OCI-M2 (cell line): ENCODE measurements at regions not wholly inside any gene's neighbourhood (a gene's known extent, or its start where the extent isn't known, plus 50 kb on each side); places are given as distances from the start of the nearest gene placed in this dataset.

Source experiments
- DNase-seq: peaks from one replicate; lab custom pipeline; 2025; ENCODE audit not compliant: unreplicated experiment; lab: John Stamatoyannopoulos, UW

- DNase-seq: no peak
Measured at GRCh38 chr9:135336722-135337527, 142.7 kb upstream of the PPP1R26 start.

GRCh38 chr9:135338546-135338945, 141.0 kb upstream of the PPP1R26 start:
- no peak for DNase-seq

GRCh38 chr9:135339378-135339973, 140.1 kb upstream of the PPP1R26 start:
- DNase-seq: no peak

GRCh38 chr9:135340143-135340655, 139.4 kb upstream of the PPP1R26 start:
- no peak for DNase-seq

GRCh38 chr9:135340726-135341475, 138.7 kb upstream of the PPP1R26 start:
- no peak for DNase-seq

- DNase-seq: no peak
Measured at GRCh38 chr9:135341612-135342169, 137.9 kb upstream of the PPP1R26 start.

- DNase-seq: no peak
Measured at GRCh38 chr9:135342206-135343130, 137.1 kb upstream of the PPP1R26 start.

GRCh38 chr9:135343136-135343535, 136.4 kb upstream of the PPP1R26 start:
- DNase-seq: no peak

- no peak for DNase-seq
Measured at GRCh38 chr9:135343837-135344522, 135.6 kb upstream of the PPP1R26 start.

GRCh38 chr9:135344523-135344901, 135.1 kb upstream of the PPP1R26 start:
- no peak for DNase-seq

GRCh38 chr9:135344915-135345500, 134.6 kb upstream of the PPP1R26 start:
- no peak for DNase-seq

GRCh38 chr9:135345775-135346433, 133.7 kb upstream of the PPP1R26 start:
- no peak for DNase-seq

- DNase-seq: no peak
Measured at GRCh38 chr9:135346438-135347050, 133.0 kb upstream of the PPP1R26 start.

- DNase-seq: no peak
Measured at GRCh38 chr9:135347461-135347860, 132.1 kb upstream of the PPP1R26 start.

GRCh38 chr9:135348076-135348787, 131.3 kb upstream of the PPP1R26 start:
- DNase-seq: no peak

GRCh38 chr9:135348788-135349150, 130.8 kb upstream of the PPP1R26 start:
- no peak for DNase-seq

GRCh38 chr9:135349212-135350002, 130.2 kb upstream of the PPP1R26 start:
- DNase-seq: no peak
